GM23338 (cell line): ENCODE measurements at regions not wholly inside any gene's neighbourhood (a gene's known extent, or its start where the extent isn't known, plus 50 kb on each side); places are given as distances from the start of the nearest gene placed in this dataset.

ENCODE experiments used
- ATAC-seq: fragments of 200-7000 bp; cut with Tn5 transposase; 3 replicates; pipeline ENCODE4 v1.9.1; 2020
- DNase-seq: peaks from one replicate; pipeline ENCODE4 v3.0.0-alpha.2; 2015; ENCODE audit warnings: low spot score
- H2AFZ ChIP-seq: fragments of 200-600 bp; sonication (generic); 2 replicates; pipeline ENCODE4 v1.8.0; 2016; ENCODE audit warnings: antibody characterized with exemption, mild to moderate bottlenecking, moderate library complexity
- H3F3A ChIP-seq: fragments of 200-600 bp; sonication (generic); replicated peaks from 2 replicates; pipeline ENCODE4 v1.8.0; 2017; ENCODE audit warnings: antibody characterized with exemption, mixed run types, low read depth
- H3K27ac ChIP-seq: fragments of 200-600 bp; sonication (generic); 2 replicates; pipeline ENCODE4 v1.6.1; 2016; ENCODE audit warnings: low read depth
- H3K27me3 ChIP-seq: fragments of 200-600 bp; sonication (generic); 2 replicates; pipeline ENCODE4 v1.8.0; 2016; ENCODE audit warnings: mild to moderate bottlenecking, mixed run types, moderate library complexity; ENCODE audit not compliant: insufficient read depth
- H3K36me3 ChIP-seq: fragments of 200-600 bp; sonication (generic); 2 replicates; pipeline ENCODE4 v1.8.0; 2016; ENCODE audit warnings: mild to moderate bottlenecking; ENCODE audit not compliant: insufficient read depth
- H3K4me1 ChIP-seq: fragments of 200-600 bp; sonication (generic); 2 replicates; pipeline ENCODE4 v1.8.0; 2016; ENCODE audit warnings: mild to moderate bottlenecking, moderate library complexity; ENCODE audit not compliant: insufficient read depth
- H3K4me2 ChIP-seq: fragments of 200-600 bp; sonication (generic); 2 replicates; pipeline ENCODE4 v1.7.1; 2017; ENCODE audit warnings: mixed run types
- H3K4me3 ChIP-seq: fragments of 200-600 bp; sonication (generic); 2 replicates; pipeline ENCODE4 v1.6.1; 2016; ENCODE audit warnings: mixed run types
- H3K79me2 ChIP-seq: fragments of 200-600 bp; sonication (generic); replicated peaks from 2 replicates; pipeline ENCODE4 v1.8.0; 2017; ENCODE audit warnings: mild to moderate bottlenecking; ENCODE audit not compliant: insufficient read depth
- H3K9me2 ChIP-seq: fragments of 200-600 bp; sonication (generic); 2 replicates; pipeline ENCODE4 v1.8.0; 2017; ENCODE audit not compliant: insufficient read depth
- H4K20me1 ChIP-seq: fragments of 200-600 bp; sonication (generic); replicated peaks from 2 replicates; pipeline ENCODE4 v1.8.0; 2017; ENCODE audit warnings: mild to moderate bottlenecking; ENCODE audit not compliant: insufficient read depth
- H3K27ac Mint-ChIP-seq: 2 replicates; pipeline ENCODE4 v1.8.0; 2020; ENCODE audit warnings: inconsistent platforms, mild to moderate bottlenecking, moderate library complexity, mixed read lengths
- H3K27me3 Mint-ChIP-seq: 3 replicates; pipeline ENCODE4 v1.8.0; 2022; ENCODE audit warnings: low read depth, mild to moderate bottlenecking, moderate library complexity, mixed read lengths, inconsistent platforms; ENCODE audit not compliant: insufficient read depth, poor library complexity
- H3K36me3 Mint-ChIP-seq: 3 replicates; pipeline ENCODE4 v1.8.0; 2021; ENCODE audit warnings: low read depth, mild to moderate bottlenecking, inconsistent platforms, moderate library complexity, mixed read lengths
- H3K4me1 Mint-ChIP-seq: 3 replicates; pipeline ENCODE4 v1.8.0; 2020; ENCODE audit warnings: mild to moderate bottlenecking, inconsistent platforms, mixed read lengths
- H3K4me3 Mint-ChIP-seq: 3 replicates; pipeline ENCODE4 v1.8.0; 2021; ENCODE audit warnings: moderate library complexity, mild to moderate bottlenecking, inconsistent platforms, mixed read lengths
- H3K9me3 Mint-ChIP-seq: 3 replicates; pipeline ENCODE4 v1.8.0; 2020; ENCODE audit warnings: moderate library complexity, mild to moderate bottlenecking, inconsistent platforms, mixed read lengths
- CREB1 ChIP-seq: fragments of 250-450 bp; sonication (Bioruptor Pico); IDR thresholded peaks from 2 replicates; pipeline ENCODE4 v1.5.0; 2020; ENCODE audit warnings: low read depth, mild to moderate bottlenecking, moderate library complexity
- CTCF ChIP-seq, 2 experiments: fragments of 200-600 bp in 1 of 2; sonication (generic) in 1 of 2; conservative IDR thresholded peaks; 2 replicates each; pipeline versions ENCODE4 v1.5.1 to v1.6.1; 2016 to 2017; ENCODE audit warnings: antibody characterized with exemption in 2 of 2, low read depth in 2 of 2, mild to moderate bottlenecking in 2 of 2, moderate library complexity in 1 of 2
- ETS1 ChIP-seq: IDR thresholded peaks from 2 replicates; pipeline ENCODE4 v1.6.1; 2016; ENCODE audit warnings: antibody characterized with exemption
- EZH2 ChIP-seq: fragments of 200-600 bp; sonication (generic); IDR thresholded peaks from one replicate; pipeline ENCODE4 v1.8.0; 2017; ENCODE audit warnings: antibody characterized with exemption, mild to moderate bottlenecking, low read depth; ENCODE audit not compliant: unreplicated experiment
- EZH2phosphoT487 ChIP-seq: fragments of 200-600 bp; sonication (generic); IDR thresholded peaks from one replicate; pipeline ENCODE4 v1.8.1; 2018; ENCODE audit warnings: antibody characterized with exemption; ENCODE audit not compliant: unreplicated experiment
- JUNB ChIP-seq: IDR thresholded peaks from one replicate; pipeline ENCODE4 v1.6.1; 2016; ENCODE audit warnings: antibody characterized with exemption; ENCODE audit not compliant: unreplicated experiment
- NANOG ChIP-seq: IDR thresholded peaks from 2 replicates; pipeline ENCODE4 v1.6.1; 2016; ENCODE audit warnings: antibody characterized with exemption, borderline replicate concordance
- POLR2AphosphoS5 ChIP-seq: IDR thresholded peaks from 2 replicates; pipeline ENCODE4 v1.6.1; 2016; ENCODE audit warnings: antibody characterized with exemption, low read depth
- REST ChIP-seq: IDR thresholded peaks from one replicate; pipeline ENCODE4 v1.6.1; 2018; ENCODE audit warnings: antibody characterized with exemption; ENCODE audit not compliant: unreplicated experiment
- STAT1 ChIP-seq: IDR thresholded peaks from one replicate; pipeline ENCODE4 v1.6.1; 2016; ENCODE audit warnings: antibody characterized with exemption; ENCODE audit not compliant: unreplicated experiment
- ZNF114 ChIP-seq: fragments of 250-450 bp; sonication (Bioruptor Pico); IDR thresholded peaks from 2 replicates; pipeline ENCODE4 v1.5.0; 2020; ENCODE audit warnings: mild to moderate bottlenecking, moderate library complexity
- ZNF331 ChIP-seq: fragments of 250-450 bp; sonication (Bioruptor Pico); IDR thresholded peaks from 2 replicates; pipeline ENCODE4 v1.5.0; 2020; ENCODE audit warnings: low read depth, mild to moderate bottlenecking, moderate library complexity
- ZNF462 ChIP-seq: fragments of 250-450 bp; sonication (Bioruptor Pico); IDR thresholded peaks from 2 replicates; pipeline ENCODE4 v1.5.0; 2020; ENCODE audit warnings: mild to moderate bottlenecking, moderate library complexity

- H3K27ac Mint-ChIP-seq, result no peak overlapping the region
- H3K27ac ChIP-seq, result no peak overlapping the region
- H3K4me2 ChIP-seq, result no peak overlapping the region
- no peak for DNase-seq
- no peak overlapping the region for H2AFZ ChIP-seq
- peaks cover 16% of the 10 kb centered on the region for H3K27me3 Mint-ChIP-seq
- H3K4me1 ChIP-seq, result peaks cover 43% of the 10 kb centered on the region
- no peaks in the 10 kb centered on the region for H3K36me3 ChIP-seq
- H3K4me3 ChIP-seq, result no peak overlapping the region
- H3F3A ChIP-seq, result peaks cover 12% of the 10 kb centered on the region; the same call in 1 of the 2 replicates
- no peak overlapping the region for H3K4me3 Mint-ChIP-seq
- TF ChIP-seq NANOG (no peak), JUNB (no peak), CREB1 (no peak), EZH2phosphoT487 (no peak), ETS1 (no peak), ZNF462 (no peak), POLR2AphosphoS5 (no peak), CTCF (conservative IDR thresholded peaks at IDR 0.05; ENCODE audit: low read depth in 2 of 2) (no peak), ZNF331 (CRISPR knock-in tag) (no peak), REST (no peak), ZNF114 (CRISPR knock-in tag) (no peak), STAT1 (no peak), EZH2 (no peak)
- H3K9me2 ChIP-seq, result no peaks in the 10 kb centered on the region
- peaks cover 60% of the 10 kb centered on the region for H3K4me1 Mint-ChIP-seq
- H3K27me3 ChIP-seq, result no peaks in the 10 kb centered on the region
- no peaks in the 10 kb centered on the region for H3K79me2 ChIP-seq
- peaks cover 5% of the 10 kb centered on the region; the same call in 1 of the 3 replicates for H3K36me3 Mint-ChIP-seq
- no peak for ATAC-seq
- no peaks in the 10 kb centered on the region; the same call in 2 of the 3 replicates for H3K9me3 Mint-ChIP-seq
- H4K20me1 ChIP-seq, result no peaks in the 10 kb centered on the region
These were observed 140.4 kb downstream of the ENGASE start for GRCh38 chr17:79214940-79215604.
